DOHH2 (cell line): ENCODE measurements at regions not wholly inside any gene's neighbourhood (a gene's known extent, or its start where the extent isn't known, plus 50 kb on each side); places are given as distances from the start of the nearest gene placed in this dataset.

ENCODE experiments used
- EZH2phosphoT487 ChIP-seq: fragments of 200-600 bp; sonication (generic); IDR thresholded peaks from 2 replicates; pipeline ENCODE4 v1.6.1; 2017; ENCODE audit warnings: borderline replicate concordance, mild to moderate bottlenecking, antibody characterized with exemption, low read length, moderate library complexity, mixed read lengths
- TF ChIP-seq, protein P1 (sequence below): fragments of 200-600 bp; sonication (generic); IDR thresholded peaks from one replicate; pipeline ENCODE4 v1.5.1; 2014; ENCODE audit warnings: antibody characterized with exemption, mild to moderate bottlenecking, low read depth, low read length; ENCODE audit not compliant: poor library complexity, severe bottlenecking

DNA sequence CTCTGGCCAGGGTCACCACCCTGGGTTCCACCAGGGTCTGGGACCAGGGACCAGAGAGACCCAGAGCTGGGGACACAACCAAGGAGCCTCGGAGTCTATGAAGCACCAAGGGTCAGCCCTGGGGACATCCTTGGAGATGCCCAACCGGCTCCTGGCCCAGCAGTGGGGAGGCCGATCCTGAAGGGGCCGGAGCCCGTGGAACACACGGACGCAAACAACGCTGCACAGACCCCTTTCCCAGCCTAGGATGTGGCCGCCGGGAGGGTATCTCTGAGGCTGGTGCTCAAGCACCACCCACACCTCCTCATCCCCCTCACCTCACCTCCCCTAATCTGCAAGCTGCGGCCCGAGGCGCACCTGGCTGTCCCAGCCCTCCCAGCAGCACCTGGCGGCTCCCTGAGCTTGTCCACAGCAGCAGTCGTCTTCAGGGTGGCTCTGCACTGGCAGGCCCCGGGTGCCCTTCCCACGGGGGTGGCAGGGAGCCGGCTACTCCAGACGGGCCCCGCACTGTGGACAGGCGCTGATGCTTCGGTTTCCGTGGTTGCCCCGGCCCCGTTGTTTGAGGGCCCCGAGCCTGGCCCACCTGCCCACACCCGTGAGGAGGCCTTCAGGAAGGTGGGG is 146.8 kb upstream of the C14orf180 start:
- TF ChIP-seq, protein P1, sequence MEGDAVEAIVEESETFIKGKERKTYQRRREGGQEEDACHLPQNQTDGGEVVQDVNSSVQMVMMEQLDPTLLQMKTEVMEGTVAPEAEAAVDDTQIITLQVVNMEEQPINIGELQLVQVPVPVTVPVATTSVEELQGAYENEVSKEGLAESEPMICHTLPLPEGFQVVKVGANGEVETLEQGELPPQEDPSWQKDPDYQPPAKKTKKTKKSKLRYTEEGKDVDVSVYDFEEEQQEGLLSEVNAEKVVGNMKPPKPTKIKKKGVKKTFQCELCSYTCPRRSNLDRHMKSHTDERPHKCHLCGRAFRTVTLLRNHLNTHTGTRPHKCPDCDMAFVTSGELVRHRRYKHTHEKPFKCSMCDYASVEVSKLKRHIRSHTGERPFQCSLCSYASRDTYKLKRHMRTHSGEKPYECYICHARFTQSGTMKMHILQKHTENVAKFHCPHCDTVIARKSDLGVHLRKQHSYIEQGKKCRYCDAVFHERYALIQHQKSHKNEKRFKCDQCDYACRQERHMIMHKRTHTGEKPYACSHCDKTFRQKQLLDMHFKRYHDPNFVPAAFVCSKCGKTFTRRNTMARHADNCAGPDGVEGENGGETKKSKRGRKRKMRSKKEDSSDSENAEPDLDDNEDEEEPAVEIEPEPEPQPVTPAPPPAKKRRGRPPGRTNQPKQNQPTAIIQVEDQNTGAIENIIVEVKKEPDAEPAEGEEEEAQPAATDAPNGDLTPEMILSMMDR = no peak
- TF ChIP-seq EZH2phosphoT487 = no peak
